Endothelial cell (in vitro differentiated cells): ENCODE measurements at regions not wholly inside any gene's neighbourhood (a gene's known extent, or its start where the extent isn't known, plus 50 kb on each side); places are given as distances from the start of the nearest gene placed in this dataset.

Experiments used
- DNase-seq: peaks from one replicate; pipeline ENCODE4 v3.0.0; 2021; ENCODE audit warnings: low spot score
- H3K27ac Mint-ChIP-seq: one replicate; pipeline ENCODE4 v1.8.0; 2021; ENCODE audit warnings: mixed read lengths, inconsistent platforms; ENCODE audit not compliant: unreplicated experiment
- H3K27me3 Mint-ChIP-seq: one replicate; pipeline ENCODE4 v1.8.0; 2021; ENCODE audit warnings: mild to moderate bottlenecking, moderate library complexity, mixed read lengths, inconsistent platforms; ENCODE audit not compliant: unreplicated experiment
- H3K36me3 Mint-ChIP-seq: one replicate; pipeline ENCODE4 v1.8.0; 2021; ENCODE audit warnings: mild to moderate bottlenecking, low read depth, mixed read lengths, inconsistent platforms; ENCODE audit not compliant: unreplicated experiment
- H3K4me1 Mint-ChIP-seq: one replicate; pipeline ENCODE4 v1.8.0; 2021; ENCODE audit warnings: mild to moderate bottlenecking, mixed read lengths, inconsistent platforms; ENCODE audit not compliant: unreplicated experiment
- H3K4me3 Mint-ChIP-seq: one replicate; pipeline ENCODE4 v1.8.0; 2021; ENCODE audit warnings: mild to moderate bottlenecking, mixed read lengths, inconsistent platforms; ENCODE audit not compliant: unreplicated experiment
- H3K9me3 Mint-ChIP-seq: one replicate; pipeline ENCODE4 v1.8.0; 2021; ENCODE audit warnings: mixed read lengths, inconsistent platforms; ENCODE audit not compliant: unreplicated experiment
- CTCF ChIP-seq: fragments of 200-600 bp; sonication (generic); IDR thresholded peaks from one replicate; pipeline ENCODE4 v1.5.0; 2021; ENCODE audit warnings: antibody characterized with exemption; ENCODE audit not compliant: unreplicated experiment

DNA sequence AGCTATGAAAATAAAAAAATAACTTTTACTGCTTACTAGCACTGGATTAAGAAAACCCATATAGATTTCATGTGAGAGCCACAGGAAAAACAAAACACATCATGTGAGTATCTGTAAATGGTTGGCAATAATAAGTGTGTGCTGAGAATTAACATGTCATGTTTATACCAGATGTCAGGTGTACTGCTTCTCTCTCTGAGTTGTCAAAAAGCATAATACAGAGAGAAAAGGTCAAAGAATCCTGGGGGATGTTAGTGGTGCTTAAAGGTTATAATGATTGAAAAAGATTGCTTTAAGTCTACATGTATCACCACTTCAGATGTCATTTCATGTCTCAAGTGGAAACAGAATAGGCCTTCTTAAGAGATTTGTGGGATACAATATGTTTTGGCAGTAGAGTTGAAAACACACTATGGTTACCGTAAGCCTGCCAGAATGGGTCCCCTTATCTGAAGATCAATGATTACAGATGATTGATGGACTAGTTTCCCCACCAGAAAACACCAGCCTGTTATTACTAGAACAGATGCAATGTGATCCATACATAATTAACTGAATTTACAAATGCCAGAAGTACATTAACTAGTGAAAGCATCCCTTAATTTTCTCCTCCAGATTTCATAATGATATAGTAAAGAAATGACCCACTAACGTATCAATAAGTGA lies 204.1 kb downstream of the CNTN3 start:
- H3K27me3 Mint-ChIP-seq: no peaks in the 10 kb centered on the region
- H3K4me1 Mint-ChIP-seq: no peaks in the 10 kb centered on the region
- H3K9me3 Mint-ChIP-seq: no peaks in the 10 kb centered on the region
- no peak overlapping the region for H3K4me3 Mint-ChIP-seq
- no peak overlapping the region for H3K27ac Mint-ChIP-seq
- no peak for TF ChIP-seq CTCF
- no peak for DNase-seq
- no peaks in the 10 kb centered on the region for H3K36me3 Mint-ChIP-seq

DNA sequence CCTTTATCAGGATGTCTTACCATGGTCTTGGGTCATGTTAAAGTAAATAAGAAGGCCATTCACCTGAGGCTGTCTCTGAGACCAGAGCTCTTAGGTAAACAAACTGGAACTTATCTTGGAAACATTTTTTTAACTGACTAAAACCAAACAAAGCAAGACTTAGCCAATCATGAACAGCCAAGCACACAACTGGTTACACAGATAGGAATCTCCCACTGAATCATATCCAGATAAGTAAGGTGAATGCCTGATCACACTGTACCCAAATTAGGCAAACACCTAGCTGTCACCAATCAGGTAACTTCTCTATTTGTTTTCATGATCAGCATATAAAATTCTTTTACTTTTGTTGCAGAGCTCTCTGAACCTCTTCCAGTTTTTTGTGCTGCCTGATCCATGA lies 205.4 kb downstream of the CNTN3 start:
- Mint-ChIP-seq H3K9me3 (no peaks in the 10 kb centered on the region), H3K27ac (no peak overlapping the region), H3K36me3 (no peaks in the 10 kb centered on the region), H3K4me3 (no peak overlapping the region), H3K27me3 (no peaks in the 10 kb centered on the region), H3K4me1 (peaks cover 3% of the 10 kb centered on the region)
- DNase-seq: no peak
- TF ChIP-seq CTCF: no peak

DNA sequence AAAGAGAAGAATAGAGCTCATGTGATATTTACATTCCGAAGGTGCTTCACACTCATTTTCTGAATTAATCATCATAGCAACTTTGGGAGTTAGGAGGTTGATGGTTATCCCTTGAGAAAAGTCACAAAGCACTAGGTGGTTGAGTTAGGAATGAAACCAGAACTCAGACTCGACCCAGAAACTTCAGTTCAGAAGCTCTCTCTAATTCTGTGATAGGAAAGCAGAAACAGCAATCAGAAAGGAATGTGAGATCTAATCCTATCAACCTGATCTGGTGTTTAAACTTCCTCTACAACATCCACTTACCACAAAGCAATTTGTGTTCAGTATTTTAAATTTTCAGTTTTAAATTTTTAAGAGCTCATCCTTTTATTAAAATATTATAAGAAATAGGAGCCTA lies 211.2 kb downstream of the CNTN3 start:
- no peaks in the 10 kb centered on the region for H3K27me3 Mint-ChIP-seq
- no peak for DNase-seq
- H3K4me3 Mint-ChIP-seq: no peak overlapping the region
- H3K9me3 Mint-ChIP-seq: no peaks in the 10 kb centered on the region
- no peak for TF ChIP-seq CTCF
- no peaks in the 10 kb centered on the region for H3K36me3 Mint-ChIP-seq
- no peak overlapping the region for H3K27ac Mint-ChIP-seq
- peaks cover 16% of the 10 kb centered on the region for H3K4me1 Mint-ChIP-seq

- no peak overlapping the region for H3K27ac Mint-ChIP-seq
- H3K27me3 Mint-ChIP-seq: no peaks in the 10 kb centered on the region
- no peak overlapping the region for H3K4me3 Mint-ChIP-seq
- no peak for DNase-seq
- H3K4me1 Mint-ChIP-seq: peaks cover 16% of the 10 kb centered on the region
- TF ChIP-seq CTCF: no peak
- H3K36me3 Mint-ChIP-seq: no peaks in the 10 kb centered on the region
- H3K9me3 Mint-ChIP-seq: no peaks in the 10 kb centered on the region
Observed at GRCh38 chr3:74402821-74403220, 211.6 kb downstream of the CNTN3 start.

DNA sequence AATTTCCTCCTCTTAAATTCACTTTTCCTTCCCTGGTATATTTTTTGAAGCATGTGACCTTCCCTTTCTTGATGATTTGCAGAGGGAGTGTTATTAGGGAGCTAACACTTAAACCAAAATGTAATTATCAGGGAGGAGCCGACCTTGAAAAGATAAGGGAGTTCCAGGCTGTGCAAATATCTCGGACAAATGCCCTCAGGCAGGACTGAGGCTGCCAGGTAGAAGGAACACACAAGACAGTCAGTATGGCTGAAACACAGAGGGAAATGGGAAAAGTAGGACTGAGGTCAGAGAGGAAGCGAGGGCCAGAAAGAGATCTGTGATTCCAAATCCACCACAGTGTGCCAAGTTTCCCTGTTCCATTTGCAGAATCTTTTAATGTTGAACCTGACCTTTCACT lies 221.0 kb downstream of the CNTN3 start:
- TF ChIP-seq CTCF: no peak
- Mint-ChIP-seq H3K27me3 (no peaks in the 10 kb centered on the region), H3K36me3 (no peaks in the 10 kb centered on the region), H3K4me3 (no peak overlapping the region), H3K4me1 (no peaks in the 10 kb centered on the region), H3K9me3 (peaks cover 4% of the 10 kb centered on the region), H3K27ac (no peak overlapping the region)
- no peak for DNase-seq
